HG03558 (cell line): ENCODE measurements at regions not wholly inside any gene's neighbourhood (a gene's known extent, or its start where the extent isn't known, plus 50 kb on each side); places are given as distances from the start of the nearest gene placed in this dataset.
"Not testable (repeated sequence)": the region's sequence is repeated elsewhere in the genome, so short reads cannot be mapped to it uniquely, and the experiment has no call there.

Experiments
- ATAC-seq: cut with Tn5 transposase; IDR thresholded peaks from one replicate; pipeline ENCODE4 v1.9.1; 2021; ENCODE audit warnings: moderate number of reproducible peaks; ENCODE audit not compliant: unreplicated experiment; ENCODE audit errors: extremely low read depth

DNA sequence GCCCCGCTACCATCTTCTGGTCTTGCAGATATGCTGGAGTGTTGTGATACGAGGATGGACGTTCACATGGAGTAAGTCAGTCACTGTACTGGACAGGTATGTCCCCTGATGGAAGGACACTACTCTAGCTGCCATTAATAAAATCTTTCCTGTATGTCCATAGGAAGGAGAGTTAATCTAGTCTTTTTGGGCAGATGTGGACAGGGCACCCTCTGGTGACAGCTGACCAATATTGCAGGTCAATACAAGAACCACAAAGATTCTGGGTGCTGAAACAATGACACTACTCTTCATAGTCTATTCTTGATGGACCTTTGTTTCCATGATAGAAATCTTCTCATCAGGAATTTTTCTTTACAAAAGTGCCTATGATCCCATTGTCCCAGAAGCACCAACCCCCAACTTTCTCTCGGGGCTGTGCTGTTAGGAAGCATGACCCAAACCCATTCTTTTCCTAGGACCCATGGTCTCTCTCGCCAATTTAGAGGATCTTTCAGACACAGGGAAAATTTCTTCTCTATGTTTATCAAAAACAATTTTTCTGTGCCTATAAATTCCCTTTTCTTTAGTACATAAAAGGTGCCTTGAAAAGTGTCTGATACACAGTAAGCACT is 376.9 kb downstream of the DTWD2 start:
- ATAC-seq = no peak

DNA sequence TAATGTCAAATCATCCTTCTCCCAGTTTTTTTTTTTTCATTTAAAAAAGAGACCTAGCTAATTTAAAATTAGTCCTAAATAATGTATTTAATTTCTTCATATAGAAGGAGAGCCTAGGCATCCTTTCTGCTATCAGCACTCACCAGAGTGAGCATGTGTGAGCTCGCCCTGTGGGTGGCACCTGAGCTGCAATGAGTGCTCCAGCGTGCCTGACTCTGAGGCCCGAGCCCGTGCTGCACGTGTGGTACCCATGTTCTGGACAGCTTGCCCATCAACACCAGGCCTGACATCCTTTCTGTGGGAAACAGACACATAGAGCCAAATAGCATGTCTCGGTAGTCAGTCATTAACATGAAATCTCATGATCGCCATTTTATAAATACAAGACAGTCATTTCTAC is 381.4 kb downstream of the DTWD2 start:
- no peak for ATAC-seq

DNA sequence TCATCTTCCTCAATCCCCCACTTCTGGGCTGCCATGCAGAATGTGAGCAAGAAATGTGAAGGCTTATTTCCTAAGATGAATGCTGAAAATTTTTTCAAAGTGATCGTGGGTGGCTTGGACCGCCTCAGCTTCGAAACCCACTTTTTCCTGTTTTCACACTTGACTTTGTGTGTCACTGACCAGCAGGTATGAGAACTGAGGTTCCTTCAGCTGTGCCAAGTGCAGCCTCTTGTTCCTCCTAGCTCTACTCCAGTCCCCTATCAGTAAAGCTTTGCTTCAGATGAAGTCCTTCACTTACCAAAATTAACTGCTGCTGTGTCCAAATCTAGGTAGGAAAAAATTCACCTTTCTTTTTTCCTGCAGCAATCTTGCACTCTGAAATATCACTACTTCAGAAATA is 382.6 kb downstream of the DTWD2 start:
- no peak for ATAC-seq

DNA sequence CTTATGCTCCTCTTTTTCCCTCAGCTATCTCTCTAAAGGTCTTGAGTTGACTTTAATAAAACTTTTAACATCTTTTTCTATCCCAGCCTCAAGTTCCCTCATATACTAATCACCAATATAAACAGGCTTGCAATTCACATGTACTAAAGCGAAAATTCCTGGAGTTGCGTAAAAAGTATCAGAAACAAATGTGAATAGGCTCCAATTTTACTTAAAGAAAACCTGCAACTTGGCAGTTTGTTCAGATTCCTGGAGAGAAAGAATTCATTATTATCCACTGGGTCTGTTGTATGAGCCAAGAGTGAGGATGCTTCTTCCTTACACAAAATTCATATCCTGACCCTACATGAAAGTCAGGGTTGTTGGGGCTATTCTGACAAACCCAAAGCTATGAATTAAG is 384.2 kb downstream of the DTWD2 start:
- ATAC-seq = no peak

DNA sequence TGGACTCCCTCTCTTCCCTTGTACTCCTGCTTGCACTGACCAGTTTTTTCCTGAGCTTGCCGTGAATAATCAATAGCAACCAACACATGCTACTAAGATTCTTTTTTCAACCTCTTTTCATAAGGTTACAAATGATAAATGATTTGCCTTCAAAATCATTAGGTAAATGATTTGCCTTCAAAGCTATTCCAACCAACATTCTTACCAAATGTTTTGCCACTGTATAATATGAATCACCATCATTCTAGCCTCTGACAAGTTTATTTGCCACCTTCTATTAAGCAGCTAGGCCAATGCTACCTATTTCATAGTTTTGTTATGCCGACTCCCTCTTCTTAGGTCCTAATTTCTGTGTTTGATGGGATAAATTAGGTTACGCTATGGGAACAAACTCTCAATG is 385.1 kb downstream of the DTWD2 start:
- ATAC-seq = no peak

DNA sequence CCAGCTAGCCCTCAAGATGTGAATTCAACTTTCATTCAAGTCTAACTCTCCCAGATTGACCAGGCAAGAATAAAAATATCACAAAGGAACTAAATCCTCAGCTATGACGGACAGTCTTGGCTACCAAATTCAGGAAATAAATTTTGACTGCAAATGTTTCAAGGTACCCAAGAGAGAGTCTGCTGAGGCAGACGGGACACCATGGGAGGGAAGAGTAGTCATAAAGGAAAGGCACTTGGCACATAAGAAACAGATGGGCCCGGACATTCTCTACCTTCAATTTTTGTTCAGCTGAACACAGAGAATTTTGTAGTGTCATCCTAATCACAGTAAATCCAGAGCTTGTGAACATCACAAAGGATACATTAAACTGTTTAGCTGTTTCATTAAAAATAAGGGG is 390.0 kb downstream of the DTWD2 start:
- no peak for ATAC-seq

DNA sequence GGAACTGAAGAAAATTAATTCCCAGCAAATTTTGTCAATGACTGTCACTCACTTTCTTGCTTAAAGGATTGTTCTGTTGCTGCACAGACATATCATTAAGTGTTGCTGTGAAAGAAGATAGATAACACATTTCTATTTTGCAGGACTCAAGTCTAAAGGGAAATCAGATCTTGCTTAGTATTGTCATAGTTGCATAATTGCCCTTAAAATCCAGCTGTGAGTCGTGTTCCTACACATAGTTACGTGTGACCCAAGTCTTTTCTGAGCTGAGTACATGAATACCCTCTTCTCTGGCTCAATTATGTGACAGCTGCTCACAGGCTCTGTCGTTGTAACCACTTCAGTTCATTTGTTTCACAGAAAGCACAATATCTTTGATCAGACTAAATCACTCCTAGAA is 390.8 kb downstream of the DTWD2 start:
- ATAC-seq = no peak

DNA sequence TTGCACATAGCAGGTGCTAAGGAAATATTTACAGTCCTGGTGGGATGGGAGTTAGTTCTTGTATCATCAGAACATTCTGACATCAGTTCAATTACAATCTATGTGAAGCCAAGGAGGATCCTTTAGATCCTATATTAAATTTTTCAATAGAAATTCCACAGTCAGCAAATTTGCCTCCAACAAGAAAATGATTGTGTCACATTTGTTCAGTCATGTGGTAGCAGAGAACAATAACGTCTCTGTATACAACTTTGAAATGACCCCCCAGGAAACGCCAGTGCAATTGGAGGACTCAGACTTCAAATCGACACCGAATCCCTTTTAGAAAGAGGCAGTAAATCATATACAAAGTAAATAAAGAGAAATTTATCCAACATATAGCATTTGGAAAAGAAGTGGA is 392.1 kb downstream of the DTWD2 start:
- no peak for ATAC-seq

DNA sequence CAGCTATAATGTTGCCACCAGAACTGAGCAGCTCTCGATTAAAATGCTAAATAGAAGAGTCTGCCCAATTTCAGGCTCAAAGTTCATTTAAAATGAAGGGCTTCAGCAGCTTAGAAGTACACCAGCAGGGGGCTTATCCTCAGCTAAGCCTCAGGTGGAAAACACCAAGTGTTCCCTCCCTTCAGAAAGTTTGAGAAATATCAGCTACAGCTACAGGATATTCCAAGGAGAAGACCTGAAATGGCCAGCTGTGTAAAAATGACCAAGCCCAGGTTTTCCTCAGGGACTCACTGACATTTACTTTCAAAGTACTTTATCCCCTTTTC is 395.4 kb downstream of the DTWD2 start:
- ATAC-seq = no peak

DNA sequence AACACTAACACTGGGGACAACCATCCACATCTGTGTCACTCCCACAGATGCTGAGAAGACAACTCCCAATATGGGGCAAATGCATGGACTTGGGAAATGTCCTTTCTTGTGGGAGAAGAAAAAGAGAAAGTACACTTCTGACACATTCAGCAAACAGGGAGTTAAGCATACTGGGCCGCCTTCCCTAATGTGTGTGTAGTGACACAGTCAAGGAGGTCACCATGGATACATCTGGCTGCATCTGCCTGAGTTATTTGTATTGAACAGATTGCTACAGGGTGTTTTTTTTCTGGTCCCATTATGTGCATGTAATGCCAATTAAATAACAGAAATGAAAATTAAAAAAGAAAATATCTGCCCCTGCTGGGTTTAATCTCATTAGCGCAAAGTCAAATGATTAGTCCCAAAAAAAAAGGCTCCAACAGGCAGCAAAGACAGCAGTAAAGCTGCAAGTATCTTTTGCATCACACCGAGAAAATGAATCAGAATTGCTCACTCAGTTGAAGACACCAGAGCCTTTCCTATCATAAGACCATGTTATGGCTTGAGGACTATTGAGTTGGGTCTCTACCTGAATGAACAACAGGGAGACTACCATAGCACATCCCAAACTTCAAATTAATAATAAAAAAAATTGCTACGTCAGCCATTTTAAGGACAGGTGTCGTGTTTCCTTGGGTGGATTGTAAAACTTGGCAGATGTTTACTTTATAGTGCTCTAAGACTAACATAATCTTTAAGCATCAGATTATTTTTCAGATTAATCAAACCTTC is 395.9 kb downstream of the DTWD2 start:
- ATAC-seq = no peak

DNA sequence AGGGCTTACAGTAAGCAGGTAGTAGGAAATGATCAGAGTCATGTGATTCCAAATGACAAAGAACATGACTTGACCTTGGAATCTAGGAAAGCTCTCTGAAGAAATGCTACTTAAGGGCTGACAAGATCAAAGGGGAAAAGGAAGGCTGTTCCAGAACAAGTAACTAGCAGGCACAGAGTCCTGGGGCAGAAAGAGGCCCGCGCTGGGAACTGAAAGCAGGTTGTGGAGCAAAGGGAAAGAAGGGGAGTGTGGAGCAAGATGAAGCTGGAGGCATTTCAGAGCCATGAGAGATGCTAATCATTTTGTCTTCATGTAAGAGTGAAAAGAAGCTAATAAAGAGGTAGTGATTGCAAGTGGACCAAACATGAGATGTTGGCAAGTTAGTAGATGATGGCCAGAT is 397.5 kb downstream of the DTWD2 start:
- ATAC-seq = no peak

DNA sequence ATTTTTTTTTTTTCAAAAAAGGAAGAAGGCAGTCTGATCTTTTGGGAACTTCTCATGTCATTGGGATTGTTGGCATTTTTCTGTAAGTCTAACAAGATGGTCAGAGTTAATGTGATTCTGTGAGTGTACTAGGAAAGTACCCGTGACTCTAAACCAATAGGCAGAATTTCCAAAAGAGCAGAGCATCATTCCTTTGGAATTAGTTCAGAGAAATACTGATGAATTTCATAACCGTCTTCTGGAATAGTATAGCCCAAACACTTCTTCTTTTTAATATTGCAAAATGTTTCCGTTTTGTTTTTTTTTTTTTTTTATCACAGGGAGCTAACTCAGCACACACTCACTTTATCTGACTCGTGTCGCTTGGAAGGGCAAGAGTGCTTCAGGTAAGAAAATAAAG is 407.4 kb downstream of the DTWD2 start:
- ATAC-seq = no peak

DNA sequence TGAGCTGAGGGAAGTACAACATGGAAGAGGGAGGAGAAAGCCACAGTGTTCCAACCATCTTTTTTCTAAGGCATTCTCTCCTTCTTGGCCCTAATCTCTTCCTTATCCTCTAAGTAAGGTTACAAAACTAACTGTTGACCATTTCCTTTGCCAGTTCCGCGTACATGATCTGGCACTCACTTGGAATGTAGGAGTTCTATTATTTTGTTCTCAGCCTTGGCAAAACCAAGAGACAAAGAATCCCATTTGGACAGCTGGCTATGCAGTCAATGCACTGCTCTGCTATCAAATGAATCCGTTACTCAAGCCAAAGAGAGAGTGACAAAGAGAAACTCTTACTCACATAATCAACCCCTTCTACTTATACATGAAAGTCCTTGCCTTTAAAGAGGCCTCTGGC is 410.3 kb downstream of the DTWD2 start:
- no peak for ATAC-seq

DNA sequence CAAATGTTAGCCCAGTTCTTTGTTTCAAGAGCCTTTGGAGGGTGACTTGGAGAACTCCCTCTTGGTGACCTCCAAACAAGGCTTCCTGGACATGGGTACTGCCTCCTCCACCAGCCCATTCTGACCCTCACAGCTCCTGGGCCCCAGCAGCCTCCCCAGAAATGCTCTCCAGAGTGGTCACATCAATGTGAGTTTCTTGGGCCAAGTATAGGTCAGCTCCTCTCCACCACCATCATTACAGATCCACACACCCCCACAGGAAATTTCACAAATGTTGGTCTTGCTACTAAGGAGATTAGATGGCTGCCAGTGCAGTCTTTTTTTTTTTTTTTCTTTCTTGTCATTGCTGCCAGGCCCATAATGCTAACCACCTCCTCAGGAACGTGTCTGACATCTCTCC is 410.7 kb downstream of the DTWD2 start:
- ATAC-seq = no peak

DNA sequence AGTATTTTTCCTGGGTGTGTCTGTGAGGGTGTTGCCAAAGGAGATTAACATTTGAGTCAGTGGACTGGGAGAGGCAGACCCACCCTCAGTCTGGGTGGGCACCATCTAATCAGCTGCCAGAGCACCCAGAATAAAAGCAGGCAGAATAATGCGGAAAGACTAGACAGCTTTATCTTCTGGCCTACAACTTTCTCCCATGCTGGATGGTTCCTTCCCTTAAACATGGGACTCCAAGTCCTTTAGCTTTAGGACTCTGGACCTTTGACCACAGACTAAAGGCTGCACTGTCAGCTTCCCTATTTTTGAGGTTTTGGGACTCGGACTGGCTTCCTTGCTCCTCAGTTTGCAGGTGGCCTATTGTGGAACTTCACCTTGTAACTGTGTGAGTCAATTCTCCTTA is 418.1 kb downstream of the DTWD2 start:
- not testable (repeated sequence) for ATAC-seq

DNA sequence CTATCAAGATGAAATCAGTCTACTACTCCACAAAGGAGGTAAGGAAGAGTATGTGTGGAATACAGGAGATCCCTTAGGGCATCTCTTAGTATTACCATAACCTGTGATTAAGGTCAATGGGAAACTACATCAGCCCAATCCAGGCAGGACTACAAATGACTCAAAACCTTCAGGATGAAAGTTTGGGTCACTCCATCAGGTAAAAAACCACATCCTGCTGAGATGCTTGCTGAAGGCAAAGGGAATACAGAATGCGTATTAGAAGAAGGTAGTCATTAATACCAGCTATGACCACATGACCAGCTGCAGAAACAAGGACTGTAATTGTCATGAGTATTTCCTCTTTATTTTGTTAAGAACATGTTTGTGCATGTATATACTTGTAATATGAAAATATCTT is 418.8 kb downstream of the DTWD2 start:
- ATAC-seq = not testable (repeated sequence)

DNA sequence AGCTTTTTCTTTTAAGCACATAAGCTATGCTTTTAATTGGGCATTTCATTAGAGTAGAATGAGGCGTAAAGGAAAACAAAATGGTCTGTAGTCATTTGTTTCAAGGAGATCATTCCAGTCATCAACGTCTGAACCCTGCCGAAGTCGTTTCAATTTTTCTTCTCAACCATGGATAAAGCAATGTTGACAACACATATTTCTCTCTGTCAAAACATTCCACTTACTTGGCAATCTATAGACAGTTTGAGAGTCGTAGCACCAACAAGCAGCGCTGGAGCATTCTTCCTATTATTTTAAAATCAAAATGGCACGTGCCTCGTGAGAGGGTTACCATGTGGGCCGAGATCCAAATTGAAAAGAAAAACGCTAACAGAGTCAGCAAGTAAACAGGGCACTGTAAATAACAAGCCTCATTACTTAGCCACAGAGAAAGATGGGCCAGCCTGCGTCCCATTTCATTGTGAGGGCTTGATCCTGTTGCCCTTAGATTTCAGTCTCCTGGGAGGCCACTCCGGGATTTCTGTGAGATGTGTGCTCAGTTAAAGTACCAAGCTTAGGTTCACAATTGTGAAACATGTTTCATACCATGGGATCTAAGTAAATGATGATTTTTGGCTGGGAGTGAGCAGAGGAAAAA is 422.9 kb downstream of the DTWD2 start:
- ATAC-seq = no peak

DNA sequence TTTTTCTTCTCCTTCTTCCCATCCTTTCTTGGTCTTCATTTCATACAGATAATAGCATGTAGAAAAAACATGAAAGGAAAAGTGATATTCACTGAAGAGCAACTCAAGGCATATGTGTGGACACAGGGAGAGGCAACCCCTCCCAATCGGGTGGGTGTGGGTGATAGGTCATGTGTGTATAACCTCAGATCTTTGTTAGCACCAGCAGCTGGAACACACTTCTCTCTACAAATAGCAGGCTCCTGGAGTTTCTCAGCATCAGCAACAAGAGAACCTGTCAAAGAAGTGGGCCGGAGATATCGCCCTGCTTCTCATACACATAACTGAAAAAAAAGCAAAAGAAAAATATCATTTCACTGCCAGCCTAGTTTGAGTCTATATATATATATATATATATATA is 426.4 kb downstream of the DTWD2 start:
- ATAC-seq = no peak

DNA sequence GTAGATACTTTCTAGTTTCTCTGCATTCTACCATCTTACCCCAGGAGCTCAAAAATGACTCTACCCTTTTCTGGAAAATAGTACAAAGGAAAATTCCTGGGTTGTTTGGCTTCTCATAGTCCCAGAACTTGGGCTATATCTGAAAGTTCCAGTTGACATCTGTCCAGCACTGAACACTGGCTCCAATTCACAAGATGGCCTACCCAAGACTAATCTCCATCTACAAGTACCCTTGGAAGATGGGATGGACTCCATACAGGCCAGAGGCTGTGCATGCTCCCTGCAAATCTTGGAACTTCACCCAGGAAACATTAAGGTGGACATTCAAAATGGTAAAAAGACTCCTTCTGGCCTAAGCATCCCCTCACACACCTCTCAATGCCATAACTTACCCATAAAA is 427.1 kb downstream of the DTWD2 start:
- no peak for ATAC-seq

DNA sequence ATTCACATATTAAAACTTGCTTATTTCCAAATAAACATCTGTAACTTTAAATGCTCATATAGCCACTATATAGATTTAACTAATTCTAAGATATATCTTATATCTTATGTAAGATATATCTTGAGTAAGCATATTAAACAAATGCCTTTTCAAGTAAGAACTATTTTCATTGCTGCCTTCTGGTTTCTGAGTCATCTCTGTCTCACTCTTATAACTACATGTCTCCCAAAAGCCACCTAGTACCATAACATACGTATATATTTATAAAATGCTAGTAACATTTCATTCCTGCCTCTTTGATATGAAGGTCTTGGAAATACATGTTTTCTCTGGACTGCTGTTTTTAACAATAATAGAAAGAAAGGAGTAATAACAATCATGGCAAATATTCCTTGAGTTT is 429.5 kb downstream of the DTWD2 start:
- no peak for ATAC-seq

DNA sequence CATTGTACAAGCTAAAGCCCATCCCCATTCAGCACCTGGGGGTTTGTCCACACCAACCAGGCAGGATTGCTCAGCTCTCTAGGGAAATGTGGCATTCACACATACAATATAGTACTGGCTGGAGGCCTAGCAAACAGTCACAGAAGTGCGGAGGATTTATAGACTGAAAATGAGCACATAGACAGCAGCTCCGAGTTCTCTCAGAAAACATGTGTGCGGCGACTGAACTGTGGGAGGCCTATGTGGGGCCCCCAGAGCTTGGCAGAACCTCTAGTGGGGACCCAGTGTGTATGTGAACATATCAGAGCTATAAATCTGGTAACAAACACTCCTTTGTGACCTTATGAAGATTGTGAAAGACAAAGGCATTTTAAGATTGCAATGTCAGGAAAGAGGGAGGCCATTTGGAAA is 431.1 kb downstream of the DTWD2 start:
- no peak for ATAC-seq

DNA sequence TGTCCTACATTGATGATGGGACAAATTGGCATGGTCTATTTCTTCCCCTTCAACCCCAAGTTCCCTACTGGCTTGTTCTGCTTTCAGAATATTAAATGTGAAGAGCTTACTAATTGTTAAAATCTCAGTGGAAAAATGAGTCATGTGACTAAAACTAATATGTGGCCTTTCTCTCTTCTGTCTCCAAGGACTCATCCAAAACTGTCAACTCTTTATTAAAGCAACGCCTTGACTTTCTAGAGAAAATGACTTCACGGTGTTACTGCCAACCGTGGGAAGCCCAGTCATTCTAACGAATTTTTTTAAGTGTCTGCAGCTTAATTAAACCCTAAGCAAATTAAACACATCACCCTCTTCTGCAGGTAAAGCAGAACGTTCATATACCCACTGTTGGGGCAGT is 431.6 kb downstream of the DTWD2 start:
- no peak for ATAC-seq
